GM21360 (cell line): ENCODE measurements at regions not wholly inside any gene's neighbourhood (a gene's known extent, or its start where the extent isn't known, plus 50 kb on each side); places are given as distances from the start of the nearest gene placed in this dataset.

Source experiments
- ATAC-seq: cut with Tn5 transposase; IDR thresholded peaks from one replicate; pipeline ENCODE4 v1.9.1; 2021; ENCODE audit warnings: mild to moderate bottlenecking, moderate library complexity; ENCODE audit not compliant: unreplicated experiment

- no peak for ATAC-seq
Measured at GRCh38 chr10:33754052-33754451, 419.6 kb upstream of the NRP1 start.

GRCh38 chr10:33753389-33753788, 418.9 kb upstream of the NRP1 start:
- no peak for ATAC-seq

- ATAC-seq = no peak
Measured at GRCh38 chr10:33749790-33750189, 415.3 kb upstream of the NRP1 start.

GRCh38 chr10:33749067-33749735, 414.7 kb upstream of the NRP1 start:
- no peak for ATAC-seq

- no peak for ATAC-seq
Measured at GRCh38 chr10:33746836-33747268, 412.4 kb upstream of the NRP1 start.

GRCh38 chr10:33746186-33746585, 411.7 kb upstream of the NRP1 start:
- ATAC-seq = no peak

- no peak for ATAC-seq
Measured at GRCh38 chr10:33743429-33743857, 409.0 kb upstream of the NRP1 start.

- no peak for ATAC-seq
Measured at GRCh38 chr10:33739031-33739430, 404.6 kb upstream of the NRP1 start.

- no peak for ATAC-seq
Measured at GRCh38 chr10:33735464-33735923, 401.0 kb upstream of the NRP1 start.

- no peak for ATAC-seq
Measured at GRCh38 chr10:33734393-33735155, 400.1 kb upstream of the NRP1 start.

GRCh38 chr10:33733058-33733457, 398.6 kb upstream of the NRP1 start:
- ATAC-seq = no peak

GRCh38 chr10:33732161-33732680, 397.8 kb upstream of the NRP1 start:
- ATAC-seq = no peak

- no peak for ATAC-seq
Measured at GRCh38 chr10:33731322-33731721, 396.9 kb upstream of the NRP1 start.

GRCh38 chr10:33725430-33725829, 391.0 kb upstream of the NRP1 start:
- ATAC-seq = no peak

- ATAC-seq = no peak
Measured at GRCh38 chr10:33723181-33723580, 388.7 kb upstream of the NRP1 start.

GRCh38 chr10:33722067-33722466, 387.6 kb upstream of the NRP1 start:
- ATAC-seq = no peak

GRCh38 chr10:33721509-33721908, 387.0 kb upstream of the NRP1 start:
- ATAC-seq = no peak

GRCh38 chr10:33720161-33720560, 385.7 kb upstream of the NRP1 start:
- ATAC-seq = no peak

- no peak for ATAC-seq
Measured at GRCh38 chr10:33719005-33719703, 384.7 kb upstream of the NRP1 start.

- ATAC-seq = no peak
Measured at GRCh38 chr10:33716501-33717267, 382.2 kb upstream of the NRP1 start.
